ENCODE measurements at regions not wholly inside any gene's neighbourhood (a gene's known extent, or its start where the extent isn't known, plus 50 kb on each side); places are given as distances from the start of the nearest gene placed in this dataset.

DNA sequence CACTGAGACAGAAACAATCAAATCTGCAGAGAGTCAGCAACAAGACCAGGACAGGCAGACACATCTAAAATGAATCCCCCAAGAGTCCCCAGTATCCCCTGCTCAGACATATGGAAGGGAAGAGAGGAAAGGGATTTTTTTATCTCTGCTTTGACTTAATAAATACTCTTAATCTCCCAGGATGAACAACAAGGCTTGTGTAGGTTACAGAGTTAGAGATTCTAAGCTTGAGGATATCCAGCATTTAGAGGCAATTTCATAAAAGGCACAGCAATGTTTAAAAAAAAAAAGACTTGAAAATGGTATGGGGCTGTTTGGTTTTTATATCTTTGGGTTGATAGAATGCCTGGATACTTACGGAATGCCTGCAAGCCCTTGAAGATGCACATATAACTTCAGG lies 199.9 kb downstream of the ARL4C start:
- no peak for TF ChIP-seq CTCF (IDR thresholded peaks at IDR 0.05; ENCODE audit: low read depth, low read length, poor library complexity, severe bottlenecking)
- TF ChIP-seq EZH2phosphoT487 (IDR thresholded peaks at IDR 0.05; ENCODE audit: borderline replicate concordance, low read length) = no peak
